Omental fat pad (tissue), 3 donors: ENCODE measurements at regions not wholly inside any gene's neighbourhood (a gene's known extent, or its start where the extent isn't known, plus 50 kb on each side); places are given as distances from the start of the nearest gene placed in this dataset.

ENCODE experiments used
- ATAC-seq: fragments of 150-250 bp; one replicate; pipeline ENCODE4 v1.9.1; 2016; ENCODE audit warnings: mild to moderate bottlenecking, moderate library complexity; ENCODE audit not compliant: low FRiP score
- DNase-seq: peaks from one replicate; pipeline ENCODE4 v3.0.0-alpha.2; 2019; ENCODE audit warnings: low spot score
- CTCF ChIP-seq, 3 donors: fragments of 450-650 bp; IDR thresholded peaks; one replicate each; pipeline ENCODE4 v1.5.1; 2016 to 2017; ENCODE audit warnings: antibody characterized with exemption in 3 of 3, mild to moderate bottlenecking in 3 of 3, moderate library complexity in 2 of 3

GRCh38 chr4:167469436-167469835 is 235.1 kb upstream of the SPOCK3 start:
- TF ChIP-seq CTCF (IDR thresholded peaks at IDR 0.05), result no peak
- no peak for DNase-seq
- ATAC-seq, result no peak

- ATAC-seq (no peak), DNase-seq (no peak)
- no peak for TF ChIP-seq CTCF (IDR thresholded peaks at IDR 0.05)
These were observed 241.7 kb upstream of the SPOCK3 start for GRCh38 chr4:167475951-167476350.

GRCh38 chr4:167492007-167492406 is 257.7 kb upstream of the SPOCK3 start:
- no peak for ATAC-seq
- DNase-seq, result no peak
- TF ChIP-seq CTCF (IDR thresholded peaks at IDR 0.05), result no peak

- no peak for ATAC-seq
- DNase-seq, result no peak
- no peak for TF ChIP-seq CTCF (IDR thresholded peaks at IDR 0.05)
These were observed 275.3 kb upstream of the SPOCK3 start for GRCh38 chr4:167509551-167509950.

- no peak for DNase-seq
- no peak for ATAC-seq
- TF ChIP-seq CTCF (IDR thresholded peaks at IDR 0.05), result no peak
These were observed 289.8 kb upstream of the SPOCK3 start for GRCh38 chr4:167524091-167524490.

GRCh38 chr4:167537761-167538160 is 303.5 kb upstream of the SPOCK3 start:
- no peak for TF ChIP-seq CTCF (IDR thresholded peaks at IDR 0.05)
- ATAC-seq, result no peak
- no peak for DNase-seq

GRCh38 chr4:167541286-167541685 is 307.0 kb upstream of the SPOCK3 start:
- no peak for TF ChIP-seq CTCF (IDR thresholded peaks at IDR 0.05)
- ATAC-seq, result no peak
- DNase-seq, result no peak
